Vagina (tissue), 2 donors: ENCODE measurements at regions not wholly inside any gene's neighbourhood (a gene's known extent, or its start where the extent isn't known, plus 50 kb on each side); places are given as distances from the start of the nearest gene placed in this dataset.

Experiments used
- POLR2A ChIP-seq, 2 donors: fragments of 450-650 bp; IDR thresholded peaks; one replicate each; pipeline ENCODE4 v1.6.1; 2017; ENCODE audit warnings: antibody characterized with exemption in 2 of 2, mild to moderate bottlenecking in 2 of 2, moderate library complexity in 2 of 2
- TF ChIP-seq, protein P1 (sequence below), 3 experiments: fragments of 450-650 bp in 2 of 3; fragments of 200-600 bp in 1 of 3; sonication (generic) in 1 of 3; IDR thresholded peaks; one replicate each; pipeline ENCODE4 v1.5.1; 2017 to 2019; ENCODE audit warnings: antibody characterized with exemption in 3 of 3, mild to moderate bottlenecking in 2 of 3, moderate library complexity in 2 of 3

DNA sequence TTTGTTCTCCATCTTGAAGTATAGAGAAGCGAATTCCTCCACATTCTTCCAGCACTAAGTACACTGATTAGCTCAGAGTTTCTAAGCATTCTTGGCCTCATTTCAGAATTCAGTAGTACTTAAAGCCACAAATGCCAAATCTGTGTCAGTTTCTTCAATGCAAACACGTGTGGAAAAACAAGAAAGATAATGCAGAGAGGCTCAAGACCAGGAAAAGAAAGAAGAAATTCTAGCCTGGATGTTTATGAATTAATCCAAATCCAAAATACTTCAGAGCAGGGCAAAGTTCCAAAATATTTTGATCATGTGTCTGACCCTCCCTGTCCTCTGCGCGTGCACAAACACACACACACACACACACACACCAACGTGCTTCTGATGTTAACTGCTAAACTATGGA, 457.6 kb downstream of the SLCO4C1 start:
- TF ChIP-seq POLR2A (IDR thresholded peaks at IDR 0.05), result no peak
- TF ChIP-seq, protein P1, sequence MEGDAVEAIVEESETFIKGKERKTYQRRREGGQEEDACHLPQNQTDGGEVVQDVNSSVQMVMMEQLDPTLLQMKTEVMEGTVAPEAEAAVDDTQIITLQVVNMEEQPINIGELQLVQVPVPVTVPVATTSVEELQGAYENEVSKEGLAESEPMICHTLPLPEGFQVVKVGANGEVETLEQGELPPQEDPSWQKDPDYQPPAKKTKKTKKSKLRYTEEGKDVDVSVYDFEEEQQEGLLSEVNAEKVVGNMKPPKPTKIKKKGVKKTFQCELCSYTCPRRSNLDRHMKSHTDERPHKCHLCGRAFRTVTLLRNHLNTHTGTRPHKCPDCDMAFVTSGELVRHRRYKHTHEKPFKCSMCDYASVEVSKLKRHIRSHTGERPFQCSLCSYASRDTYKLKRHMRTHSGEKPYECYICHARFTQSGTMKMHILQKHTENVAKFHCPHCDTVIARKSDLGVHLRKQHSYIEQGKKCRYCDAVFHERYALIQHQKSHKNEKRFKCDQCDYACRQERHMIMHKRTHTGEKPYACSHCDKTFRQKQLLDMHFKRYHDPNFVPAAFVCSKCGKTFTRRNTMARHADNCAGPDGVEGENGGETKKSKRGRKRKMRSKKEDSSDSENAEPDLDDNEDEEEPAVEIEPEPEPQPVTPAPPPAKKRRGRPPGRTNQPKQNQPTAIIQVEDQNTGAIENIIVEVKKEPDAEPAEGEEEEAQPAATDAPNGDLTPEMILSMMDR (IDR thresholded peaks at IDR 0.05), result no peak
